HG03108 (cell line): ENCODE measurements at regions not wholly inside any gene's neighbourhood (a gene's known extent, or its start where the extent isn't known, plus 50 kb on each side); places are given as distances from the start of the nearest gene placed in this dataset.

Experiments
- ATAC-seq: cut with Tn5 transposase; IDR thresholded peaks from one replicate; pipeline ENCODE4 v1.9.1; 2021; ENCODE audit warnings: moderate library complexity; ENCODE audit not compliant: unreplicated experiment

GRCh38 chr1:83596331-83596730, 402.6 kb downstream of the TTLL7 start:
- ATAC-seq = no peak

GRCh38 chr1:83593073-83593472, 405.9 kb downstream of the TTLL7 start:
- ATAC-seq = no peak

GRCh38 chr1:83588140-83588539, 410.8 kb downstream of the TTLL7 start:
- ATAC-seq = no peak

- ATAC-seq = no peak
These were observed 415.4 kb downstream of the TTLL7 start for GRCh38 chr1:83583351-83584014.

- ATAC-seq = no peak
These were observed 417.2 kb downstream of the TTLL7 start for GRCh38 chr1:83581747-83582146.

- ATAC-seq = no peak
These were observed 424.1 kb downstream of the TTLL7 start for GRCh38 chr1:83574791-83575190.

- ATAC-seq = no peak
These were observed 425.2 kb downstream of the TTLL7 start for GRCh38 chr1:83573776-83574175.

GRCh38 chr1:83571536-83571935, 427.4 kb downstream of the TTLL7 start:
- ATAC-seq = no peak

- ATAC-seq = no peak
These were observed 437.6 kb downstream of the TTLL7 start for GRCh38 chr1:83561346-83561745.

GRCh38 chr1:83559129-83559840, 439.6 kb downstream of the TTLL7 start:
- no peak for ATAC-seq

- no peak for ATAC-seq
These were observed 443.1 kb downstream of the TTLL7 start for GRCh38 chr1:83555871-83556270.

- ATAC-seq = no peak
These were observed 444.8 kb downstream of the TTLL7 start for GRCh38 chr1:83554174-83554573.

GRCh38 chr1:83552820-83553219, 446.1 kb downstream of the TTLL7 start:
- ATAC-seq = no peak

- no peak for ATAC-seq
These were observed 450.6 kb downstream of the TTLL7 start for GRCh38 chr1:83548311-83548710.

- ATAC-seq = no peak
These were observed 451.0 kb downstream of the TTLL7 start for GRCh38 chr1:83547901-83548300.

- no peak for ATAC-seq
These were observed 452.1 kb downstream of the TTLL7 start for GRCh38 chr1:83546874-83547273.

GRCh38 chr1:83545066-83545862, 453.7 kb downstream of the TTLL7 start:
- no peak for ATAC-seq

GRCh38 chr1:83543222-83543973, 455.5 kb downstream of the TTLL7 start:
- ATAC-seq = no peak

GRCh38 chr1:83531521-83532309, 467.2 kb downstream of the TTLL7 start:
- no peak for ATAC-seq

- ATAC-seq = no peak
These were observed 468.4 kb downstream of the TTLL7 start for GRCh38 chr1:83530506-83530905.
